AG04450 (cell line): ENCODE measurements at regions not wholly inside any gene's neighbourhood (a gene's known extent, or its start where the extent isn't known, plus 50 kb on each side); places are given as distances from the start of the nearest gene placed in this dataset.

ENCODE experiments used
- CTCF ChIA-PET: fragments of 300-600, 350-600 bp; formaldehyde crosslinking; extraction: SDS; loops from one replicate; lab custom pipeline; 2022; ENCODE audit warnings: antibody characterized with exemption, inconsistent platforms; lab: Charles Lee
- POLR2A ChIA-PET: fragments of 350-600 bp; formaldehyde crosslinking; extraction: SDS; loops from one replicate; lab custom pipeline; 2021; ENCODE audit warnings: antibody characterized with exemption, inconsistent platforms; lab: Yijun Ruan, JAX
- DNase-seq: peaks from one replicate; pipeline ENCODE4 v3.0.0-alpha.2; 2011; ENCODE audit warnings: low read depth, low spot score
- H3K27ac ChIP-seq: one replicate; pipeline ENCODE4 v1.5.1; 2012; ENCODE audit warnings: low read depth, low read length, control low read depth
- H3K27me3 ChIP-seq: one replicate; pipeline ENCODE4 v1.6.0; 2012; ENCODE audit warnings: low read length; ENCODE audit not compliant: control insufficient read depth, insufficient read depth
- H3K4me3 ChIP-seq: 2 replicates; pipeline ENCODE4 v1.5.1; 2011; ENCODE audit warnings: mild to moderate bottlenecking, low read depth, low read length, control low read depth
- H3K9me3 ChIP-seq: 2 replicates; pipeline ENCODE4 v1.5.1; 2012; ENCODE audit warnings: low read length; ENCODE audit not compliant: control insufficient read depth, insufficient read depth
- CTCF ChIP-seq: IDR thresholded peaks from 2 replicates; pipeline ENCODE4 v1.5.1; 2011; ENCODE audit warnings: low read depth, low read length, control low read depth, inconsistent platforms

GRCh38 chr2:160934263-160934662 lies 226.0 kb upstream of the TANK start:
- TF ChIP-seq CTCF, result no peak
- ChIA-PET POLR2A (no interaction called here), CTCF (no interaction called here)
- no peak overlapping the region for H3K4me3 ChIP-seq
- no peaks in the 10 kb centered on the region for H3K9me3 ChIP-seq
- no peak for DNase-seq
- no peak overlapping the region for H3K27ac ChIP-seq
- H3K27me3 ChIP-seq, result no peaks in the 10 kb centered on the region

DNA sequence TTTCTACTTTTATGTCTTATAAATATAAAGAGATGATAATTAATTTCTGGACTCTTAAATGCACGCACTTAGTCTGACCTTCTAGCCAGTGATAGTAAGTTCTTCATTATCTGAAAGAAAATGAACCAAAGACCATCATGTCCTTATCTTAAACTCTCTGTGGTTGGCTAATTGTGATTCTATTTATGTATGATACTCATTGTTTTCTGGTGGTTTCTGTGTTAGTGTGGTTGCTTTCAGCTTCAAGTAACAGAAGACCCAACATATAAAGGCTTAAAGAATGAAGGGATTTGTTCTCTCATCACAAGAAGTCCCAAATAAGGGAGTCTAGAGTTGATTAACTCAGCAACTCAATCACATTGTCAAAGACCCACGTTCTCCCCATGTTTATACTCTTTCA lies 225.2 kb upstream of the TANK start:
- Histone ChIP-seq H3K4me3 (no peak overlapping the region), H3K27me3 (no peaks in the 10 kb centered on the region), H3K27ac (no peak overlapping the region), H3K9me3 (no peaks in the 10 kb centered on the region)
- CTCF ChIA-PET, result no interaction called here
- no peak for TF ChIP-seq CTCF
- POLR2A ChIA-PET, result no interaction called here
- DNase-seq, result no peak

DNA sequence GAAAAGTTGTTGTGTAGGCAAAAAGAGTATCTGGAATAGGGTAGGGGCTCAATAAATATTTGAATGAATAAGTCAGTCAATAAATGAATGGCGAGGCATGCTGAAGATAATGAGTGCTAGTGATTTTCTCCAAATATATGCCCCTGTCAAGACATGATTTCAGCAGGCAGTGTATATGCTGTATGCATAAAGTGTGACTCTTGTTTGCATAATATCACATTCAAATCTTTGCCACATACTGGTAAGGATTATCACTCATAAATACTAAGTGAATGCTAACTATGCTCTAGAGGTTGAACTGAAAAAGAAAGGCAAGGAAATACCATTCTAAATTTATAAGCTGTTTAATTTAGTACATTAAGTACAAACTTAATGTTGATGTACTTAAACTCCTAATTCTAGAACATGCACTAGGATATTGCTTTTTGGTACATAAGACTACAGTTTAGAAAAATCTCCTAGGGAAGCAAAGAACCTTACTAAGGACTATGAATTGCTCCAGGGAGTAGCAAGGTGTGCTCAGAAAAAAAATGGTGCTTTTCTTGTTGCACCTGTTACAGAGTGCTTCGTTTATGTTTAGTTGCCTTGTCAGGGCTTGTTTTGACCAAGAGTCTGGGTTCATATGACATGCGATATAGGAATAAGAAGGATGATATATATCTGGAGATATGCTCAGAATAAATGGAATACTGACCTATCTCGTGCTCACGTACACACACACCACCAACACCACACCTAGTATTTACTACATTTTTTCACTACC lies 224.0 kb upstream of the TANK start:
- Histone ChIP-seq H3K9me3 (no peaks in the 10 kb centered on the region), H3K27ac (no peak overlapping the region), H3K27me3 (no peaks in the 10 kb centered on the region), H3K4me3 (no peak overlapping the region)
- no peak for TF ChIP-seq CTCF
- ChIA-PET CTCF (no interaction called here), POLR2A (no interaction called here)
- no peak for DNase-seq

DNA sequence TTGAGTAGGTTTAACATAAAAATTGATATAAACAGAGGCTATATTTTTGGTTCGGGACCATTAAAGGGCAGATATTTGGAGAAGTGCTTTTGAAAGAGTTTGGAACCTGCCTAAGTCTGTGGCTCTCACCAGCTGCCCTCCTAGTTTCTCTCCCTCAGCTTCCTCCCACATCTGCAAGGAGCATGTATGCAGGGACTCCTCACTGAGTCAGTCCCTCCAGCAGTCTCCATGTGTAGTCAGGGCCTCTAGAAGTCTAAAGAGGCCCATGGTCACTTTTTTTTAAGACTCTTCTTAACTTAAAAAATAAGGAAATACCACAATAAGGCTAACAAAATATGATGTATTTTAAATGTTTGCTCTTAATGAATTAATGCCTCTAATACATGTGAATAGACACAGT lies 220.0 kb upstream of the TANK start:
- TF ChIP-seq CTCF, result no peak
- ChIA-PET POLR2A (no interaction called here), CTCF (no interaction called here)
- Histone ChIP-seq H3K4me3 (no peak overlapping the region), H3K27ac (no peak overlapping the region), H3K27me3 (no peaks in the 10 kb centered on the region), H3K9me3 (no peaks in the 10 kb centered on the region)
- DNase-seq, result no peak

DNA sequence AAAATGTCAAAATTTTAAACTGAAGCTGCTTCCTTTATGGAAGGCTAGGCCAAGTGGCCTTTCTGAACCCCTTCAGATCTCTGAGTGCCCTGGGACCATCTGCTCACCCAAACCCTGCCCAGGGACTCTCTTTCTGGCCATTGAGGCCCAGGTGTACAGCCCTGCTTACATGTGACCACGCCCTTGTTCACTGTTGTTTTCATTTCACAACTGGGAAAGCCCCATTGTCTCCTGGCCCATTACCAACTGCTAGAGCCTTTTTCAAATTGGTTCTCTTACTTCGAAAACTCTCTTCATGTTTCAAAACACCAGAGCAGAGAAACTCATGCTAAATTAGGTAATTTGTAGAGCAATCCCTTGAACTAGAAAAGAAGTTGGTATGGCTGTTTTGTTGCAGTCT lies 219.5 kb upstream of the TANK start:
- CTCF ChIA-PET, result no interaction called here
- no peaks in the 10 kb centered on the region for H3K27me3 ChIP-seq
- H3K27ac ChIP-seq, result no peak overlapping the region
- TF ChIP-seq CTCF, result no peak
- POLR2A ChIA-PET, result no interaction called here
- no peak for DNase-seq
- no peaks in the 10 kb centered on the region for H3K9me3 ChIP-seq
- no peak overlapping the region for H3K4me3 ChIP-seq
